ENCODE measurements at regions not wholly inside any gene's neighbourhood (a gene's known extent, or its start where the extent isn't known, plus 50 kb on each side); places are given as distances from the start of the nearest gene placed in this dataset.
A peak's percentile ranks its signal among the peaks of the same experiment; 100 is the strongest.
"Not testable (repeated sequence)": the region's sequence is repeated elsewhere in the genome, so short reads cannot be mapped to it uniquely, and the experiment has no call there.

DNA sequence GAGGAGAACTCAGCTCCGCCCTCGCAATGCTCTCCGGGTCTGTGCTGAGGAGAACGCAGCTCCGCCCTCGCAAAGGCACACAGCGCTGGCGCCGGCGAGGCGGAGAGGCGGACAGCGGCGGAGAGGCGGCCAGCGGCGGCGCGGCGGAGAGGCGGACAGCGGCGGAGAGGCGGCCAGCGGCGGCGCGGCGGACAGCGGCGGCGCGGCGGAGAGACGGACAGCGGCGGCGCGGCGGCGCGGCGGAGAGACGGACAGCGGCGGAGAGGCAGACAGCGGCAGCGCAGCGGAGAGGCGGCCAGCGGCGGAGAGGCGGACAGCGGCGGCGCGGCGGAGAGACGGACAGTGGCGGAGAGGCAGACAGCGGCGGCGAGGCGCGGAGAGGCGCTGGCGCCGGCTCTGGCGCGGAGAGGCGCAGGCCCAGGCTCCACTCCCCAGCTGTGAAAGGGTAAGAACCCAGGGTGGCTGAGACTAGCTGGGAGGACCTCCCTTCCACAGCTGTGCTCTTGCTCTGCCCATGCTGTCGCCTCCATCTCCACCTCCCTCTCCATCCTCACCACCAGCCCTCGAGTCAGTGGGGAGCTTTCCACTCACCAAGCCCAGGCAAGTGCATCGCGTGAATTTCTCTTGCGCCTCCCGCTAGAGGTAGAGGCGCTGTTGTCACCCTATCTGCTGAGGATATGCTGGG is 2879.9 kb downstream of the RPIA start:
- H3K27me3 ChIP-seq (ENCODE audit: control insufficient read depth in 3 of 3, insufficient read depth in 3 of 3, low read length in 2 of 3); H3K9me3 ChIP-seq (ENCODE audit: control insufficient read depth in 4 of 4, insufficient read depth in 3 of 4, low read length in 3 of 4); H3K4me1 ChIP-seq (ENCODE audit: control insufficient read depth in 5 of 5, insufficient read depth in 5 of 5, low read length in 5 of 5); H3K36me3 ChIP-seq (ENCODE audit: control insufficient read depth in 4 of 4, insufficient read depth in 4 of 4, low read length in 4 of 4); ATAC-seq (ENCODE audit: insufficient read depth, low FRiP score); H3K9ac ChIP-seq (ENCODE audit: insufficient read depth in 1 of 2, low read length in 2 of 2): not testable (repeated sequence)
- H3K27ac ChIP-seq (ENCODE audit: low read depth in 1 of 2, low read length in 1 of 2) = peak overlapping the region in 1 of 2 donors; percentile 48
- DNase-seq = peak in 2 of 3 donors; percentile 14 to 62
- H3K4me3 ChIP-seq = peak overlapping the region; percentile 49
- WGBS, 2 donors = 30 to 84% methylated on average over 67 to 78 of the region's 78 CpGs

- H3K9ac ChIP-seq (ENCODE audit: insufficient read depth in 1 of 2, low read length in 2 of 2); ATAC-seq (ENCODE audit: insufficient read depth, low FRiP score); H3K27ac ChIP-seq (ENCODE audit: low read depth in 1 of 2, low read length in 1 of 2); H3K27me3 ChIP-seq (ENCODE audit: control insufficient read depth in 3 of 3, insufficient read depth in 3 of 3, low read length in 2 of 3); DNase-seq; H3K36me3 ChIP-seq (ENCODE audit: control insufficient read depth in 4 of 4, insufficient read depth in 4 of 4, low read length in 4 of 4); H3K4me3 ChIP-seq; H3K9me3 ChIP-seq (ENCODE audit: control insufficient read depth in 4 of 4, insufficient read depth in 3 of 4, low read length in 3 of 4); H3K4me1 ChIP-seq (ENCODE audit: control insufficient read depth in 5 of 5, insufficient read depth in 5 of 5, low read length in 5 of 5): not testable (repeated sequence)
- WGBS, 2 donors = 84 to 86% methylated on average over 4 of the region's 4 CpGs
Observed at GRCh38 chr2:91573018-91573417, 2881.5 kb downstream of the RPIA start.

DNA sequence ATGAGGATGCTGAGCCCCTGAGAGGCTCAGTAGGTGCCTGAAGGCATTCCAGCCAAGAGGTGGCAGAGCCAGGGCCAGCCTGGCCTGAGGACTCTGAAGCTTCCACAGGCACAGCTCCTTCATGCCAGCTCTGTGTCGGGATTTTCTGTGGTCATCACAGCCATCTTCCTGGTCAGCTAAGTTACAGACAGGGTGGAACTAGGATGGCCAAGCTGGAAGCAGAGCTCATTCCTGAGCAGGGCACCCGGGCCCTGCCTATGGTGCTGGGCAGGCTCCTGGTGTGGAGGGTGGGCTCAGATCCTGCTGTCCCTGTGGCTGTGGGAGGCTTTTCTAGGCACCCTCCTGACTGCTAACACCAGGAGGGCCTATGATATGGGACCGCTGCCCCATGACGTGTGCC is 2882.3 kb downstream of the RPIA start:
- H3K27me3 ChIP-seq (ENCODE audit: control insufficient read depth in 3 of 3, insufficient read depth in 3 of 3, low read length in 2 of 3); H3K4me1 ChIP-seq (ENCODE audit: control insufficient read depth in 5 of 5, insufficient read depth in 5 of 5, low read length in 5 of 5); ATAC-seq (ENCODE audit: insufficient read depth, low FRiP score); H3K27ac ChIP-seq (ENCODE audit: low read depth in 1 of 2, low read length in 1 of 2); H3K9ac ChIP-seq (ENCODE audit: insufficient read depth in 1 of 2, low read length in 2 of 2); DNase-seq; H3K9me3 ChIP-seq (ENCODE audit: control insufficient read depth in 4 of 4, insufficient read depth in 3 of 4, low read length in 3 of 4); H3K36me3 ChIP-seq (ENCODE audit: control insufficient read depth in 4 of 4, insufficient read depth in 4 of 4, low read length in 4 of 4); H3K4me3 ChIP-seq: not testable (repeated sequence)
- 84 to 88% methylated on average over 2 of the region's 4 CpGs for WGBS, 2 donors

- H3K4me3 ChIP-seq; H3K4me1 ChIP-seq (ENCODE audit: control insufficient read depth in 5 of 5, insufficient read depth in 5 of 5, low read length in 5 of 5); H3K9me3 ChIP-seq (ENCODE audit: control insufficient read depth in 4 of 4, insufficient read depth in 3 of 4, low read length in 3 of 4); H3K27me3 ChIP-seq (ENCODE audit: control insufficient read depth in 3 of 3, insufficient read depth in 3 of 3, low read length in 2 of 3); H3K9ac ChIP-seq (ENCODE audit: insufficient read depth in 1 of 2, low read length in 2 of 2); H3K36me3 ChIP-seq (ENCODE audit: control insufficient read depth in 4 of 4, insufficient read depth in 4 of 4, low read length in 4 of 4); ATAC-seq (ENCODE audit: insufficient read depth, low FRiP score); H3K27ac ChIP-seq (ENCODE audit: low read depth in 1 of 2, low read length in 1 of 2): not testable (repeated sequence)
- DNase-seq = peak in 1 of 3 donors; percentile 11
- 59 to 66% methylated on average over 5 of the region's 8 CpGs for WGBS, 2 donors
Observed at GRCh38 chr2:91574255-91574654, 2882.8 kb downstream of the RPIA start.

DNA sequence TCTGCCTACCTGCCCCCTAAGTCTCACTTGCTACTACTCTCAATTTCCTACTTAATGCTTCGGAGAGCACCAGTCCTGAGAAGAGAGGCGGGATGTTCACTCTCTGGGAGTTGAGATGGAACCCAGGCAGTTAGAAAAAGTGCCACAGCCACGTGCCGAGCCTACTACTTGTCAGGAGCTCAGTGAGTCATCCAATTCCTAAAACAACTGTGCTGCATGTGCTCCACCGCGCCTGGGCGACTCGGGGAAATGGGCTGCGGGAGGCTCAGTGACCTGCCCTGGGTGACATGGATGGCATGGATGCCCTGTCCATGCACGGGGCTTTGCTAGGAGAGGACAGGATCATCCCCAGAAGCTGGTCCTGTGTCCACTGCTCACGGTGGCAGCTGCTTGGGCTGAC is 2884.2 kb downstream of the RPIA start:
- H3K9ac ChIP-seq (ENCODE audit: insufficient read depth in 1 of 2, low read length in 2 of 2); ATAC-seq (ENCODE audit: insufficient read depth, low FRiP score); H3K27me3 ChIP-seq (ENCODE audit: control insufficient read depth in 3 of 3, insufficient read depth in 3 of 3, low read length in 2 of 3); H3K9me3 ChIP-seq (ENCODE audit: control insufficient read depth in 4 of 4, insufficient read depth in 3 of 4, low read length in 3 of 4); H3K4me3 ChIP-seq; DNase-seq; H3K27ac ChIP-seq (ENCODE audit: low read depth in 1 of 2, low read length in 1 of 2); H3K4me1 ChIP-seq (ENCODE audit: control insufficient read depth in 5 of 5, insufficient read depth in 5 of 5, low read length in 5 of 5); H3K36me3 ChIP-seq (ENCODE audit: control insufficient read depth in 4 of 4, insufficient read depth in 4 of 4, low read length in 4 of 4): not testable (repeated sequence)
- WGBS, 2 donors = 81 to 87% methylated on average over 11 of the region's 11 CpGs

GRCh38 chr2:91577406-91577805 is 2885.9 kb downstream of the RPIA start:
- H3K9ac ChIP-seq (ENCODE audit: insufficient read depth in 1 of 2, low read length in 2 of 2); H3K4me1 ChIP-seq (ENCODE audit: control insufficient read depth in 5 of 5, insufficient read depth in 5 of 5, low read length in 5 of 5); H3K27ac ChIP-seq (ENCODE audit: low read depth in 1 of 2, low read length in 1 of 2); H3K27me3 ChIP-seq (ENCODE audit: control insufficient read depth in 3 of 3, insufficient read depth in 3 of 3, low read length in 2 of 3); DNase-seq; H3K4me3 ChIP-seq; ATAC-seq (ENCODE audit: insufficient read depth, low FRiP score); H3K36me3 ChIP-seq (ENCODE audit: control insufficient read depth in 4 of 4, insufficient read depth in 4 of 4, low read length in 4 of 4); H3K9me3 ChIP-seq (ENCODE audit: control insufficient read depth in 4 of 4, insufficient read depth in 3 of 4, low read length in 3 of 4): not testable (repeated sequence)
- WGBS, 2 donors = 76 to 84% methylated on average over 6 of the region's 6 CpGs

- not testable (repeated sequence) for H3K9me3 ChIP-seq (ENCODE audit: control insufficient read depth in 4 of 4, insufficient read depth in 3 of 4, low read length in 3 of 4); H3K27ac ChIP-seq (ENCODE audit: low read depth in 1 of 2, low read length in 1 of 2); H3K4me1 ChIP-seq (ENCODE audit: control insufficient read depth in 5 of 5, insufficient read depth in 5 of 5, low read length in 5 of 5); H3K9ac ChIP-seq (ENCODE audit: insufficient read depth in 1 of 2, low read length in 2 of 2); H3K4me3 ChIP-seq; ATAC-seq (ENCODE audit: insufficient read depth, low FRiP score); H3K36me3 ChIP-seq (ENCODE audit: control insufficient read depth in 4 of 4, insufficient read depth in 4 of 4, low read length in 4 of 4); DNase-seq; H3K27me3 ChIP-seq (ENCODE audit: control insufficient read depth in 3 of 3, insufficient read depth in 3 of 3, low read length in 2 of 3)
- 67 to 72% methylated on average over 3 of the region's 3 CpGs for WGBS, 2 donors
Observed at GRCh38 chr2:91578678-91579077, 2887.2 kb downstream of the RPIA start.

DNA sequence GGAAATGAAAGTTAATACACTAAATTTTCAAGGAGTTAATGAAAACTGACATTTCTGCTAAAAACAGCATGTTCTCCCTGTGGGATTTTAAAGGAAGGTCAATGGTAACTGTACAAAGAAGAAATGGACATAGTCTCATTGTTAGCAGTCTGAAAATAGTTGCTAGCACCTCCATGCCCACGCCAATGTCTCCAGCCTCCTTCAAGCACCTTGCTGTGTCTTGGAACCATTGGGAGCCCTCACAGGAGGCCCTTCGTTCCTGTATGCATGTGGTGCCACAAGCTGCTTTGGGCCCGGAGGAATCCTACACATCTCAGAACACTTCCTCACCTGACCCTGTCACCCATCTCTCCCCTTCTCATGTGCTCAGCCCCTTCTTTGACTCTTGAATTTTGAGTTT is 2888.1 kb downstream of the RPIA start:
- not testable (repeated sequence) for H3K27ac ChIP-seq (ENCODE audit: low read depth in 1 of 2, low read length in 1 of 2); DNase-seq; ATAC-seq (ENCODE audit: insufficient read depth, low FRiP score); H3K36me3 ChIP-seq (ENCODE audit: control insufficient read depth in 4 of 4, insufficient read depth in 4 of 4, low read length in 4 of 4); H3K27me3 ChIP-seq (ENCODE audit: control insufficient read depth in 3 of 3, insufficient read depth in 3 of 3, low read length in 2 of 3); H3K4me3 ChIP-seq; H3K9me3 ChIP-seq (ENCODE audit: control insufficient read depth in 4 of 4, insufficient read depth in 3 of 4, low read length in 3 of 4); H3K9ac ChIP-seq (ENCODE audit: insufficient read depth in 1 of 2, low read length in 2 of 2); H3K4me1 ChIP-seq (ENCODE audit: control insufficient read depth in 5 of 5, insufficient read depth in 5 of 5, low read length in 5 of 5)
- 75% methylated on average over 3 of the region's 3 CpGs for WGBS, 2 donors
